Transverse colon (tissue), 3 donors: ENCODE measurements at regions not wholly inside any gene's neighbourhood (a gene's known extent, or its start where the extent isn't known, plus 50 kb on each side); places are given as distances from the start of the nearest gene placed in this dataset.

Experiments used
- EP300 ChIP-seq: sonication (generic); formaldehyde crosslinking; IDR thresholded peaks from one replicate; pipeline ENCODE4 v1.6.1; 2017; ENCODE audit warnings: antibody characterized with exemption, low read depth
- TF ChIP-seq, protein P1 (sequence below), 5 experiments: fragments of 200-600 bp in 3 of 5; fragments of 450-650 bp in 2 of 5; sonication (generic) in 3 of 5; IDR thresholded peaks; 1 replicate in 2 of 5; 2 replicates in 3 of 5; pipeline ENCODE4 v1.5.1; 2016 to 2017; ENCODE audit warnings: antibody characterized with exemption in 5 of 5, inconsistent platforms in 3 of 5, mild to moderate bottlenecking in 2 of 5, moderate library complexity in 1 of 5

GRCh38 chrX:20727447-20727846 is 460.7 kb upstream of the RPS6KA3 start:
- TF ChIP-seq, protein P1, sequence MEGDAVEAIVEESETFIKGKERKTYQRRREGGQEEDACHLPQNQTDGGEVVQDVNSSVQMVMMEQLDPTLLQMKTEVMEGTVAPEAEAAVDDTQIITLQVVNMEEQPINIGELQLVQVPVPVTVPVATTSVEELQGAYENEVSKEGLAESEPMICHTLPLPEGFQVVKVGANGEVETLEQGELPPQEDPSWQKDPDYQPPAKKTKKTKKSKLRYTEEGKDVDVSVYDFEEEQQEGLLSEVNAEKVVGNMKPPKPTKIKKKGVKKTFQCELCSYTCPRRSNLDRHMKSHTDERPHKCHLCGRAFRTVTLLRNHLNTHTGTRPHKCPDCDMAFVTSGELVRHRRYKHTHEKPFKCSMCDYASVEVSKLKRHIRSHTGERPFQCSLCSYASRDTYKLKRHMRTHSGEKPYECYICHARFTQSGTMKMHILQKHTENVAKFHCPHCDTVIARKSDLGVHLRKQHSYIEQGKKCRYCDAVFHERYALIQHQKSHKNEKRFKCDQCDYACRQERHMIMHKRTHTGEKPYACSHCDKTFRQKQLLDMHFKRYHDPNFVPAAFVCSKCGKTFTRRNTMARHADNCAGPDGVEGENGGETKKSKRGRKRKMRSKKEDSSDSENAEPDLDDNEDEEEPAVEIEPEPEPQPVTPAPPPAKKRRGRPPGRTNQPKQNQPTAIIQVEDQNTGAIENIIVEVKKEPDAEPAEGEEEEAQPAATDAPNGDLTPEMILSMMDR (IDR thresholded peaks at IDR 0.05): no peak
- no peak for TF ChIP-seq EP300
